Natural killer cell (primary cell): ENCODE measurements at regions not wholly inside any gene's neighbourhood (a gene's known extent, or its start where the extent isn't known, plus 50 kb on each side); places are given as distances from the start of the nearest gene placed in this dataset.

ENCODE experiments used
- ATAC-seq, 3 donors: fragments of 150-1000 bp in 2 of 3; fragments of 200-7000 bp in 1 of 3; cut with Tn5 transposase; 1 replicate in 1 of 3; 2 replicates in 2 of 3; pipeline ENCODE4 v1.10.0; 2021; ENCODE audit warnings: mild to moderate bottlenecking in 2 of 3, moderate library complexity in 2 of 3
- DNase-seq, 2 donors: peaks; one replicate each; pipeline versions ENCODE4 v3.0.0 to v3.0.0-alpha.2; 2013 to 2021; ENCODE audit warnings: mixed read lengths in 1 of 2
- H3K27ac ChIP-seq: one replicate; pipeline ENCODE4 v1.5.1; 2013; ENCODE audit warnings: mild to moderate bottlenecking, low read length
- H3K27me3 ChIP-seq: one replicate; pipeline ENCODE4 v1.6.1; 2013; ENCODE audit warnings: low read length; ENCODE audit not compliant: control insufficient read depth, insufficient read depth
- H3K36me3 ChIP-seq: one replicate; pipeline ENCODE4 v1.6.1; 2013; ENCODE audit warnings: low read length; ENCODE audit not compliant: control insufficient read depth, insufficient read depth
- H3K4me1 ChIP-seq: one replicate; pipeline ENCODE4 v1.6.1; 2013; ENCODE audit warnings: low read length; ENCODE audit not compliant: control insufficient read depth, insufficient read depth
- H3K4me3 ChIP-seq: one replicate; pipeline ENCODE4 v1.5.1; 2013; ENCODE audit warnings: low read length
- H3K9me3 ChIP-seq: one replicate; pipeline ENCODE4 v1.6.1; 2013; ENCODE audit warnings: low read length; ENCODE audit not compliant: control insufficient read depth, insufficient read depth
- H3K27ac Mint-ChIP-seq, 2 donors: one replicate each; pipeline ENCODE4 v1.8.0; 2022; ENCODE audit warnings: mild to moderate bottlenecking in 2 of 2, mixed read lengths in 2 of 2, moderate library complexity in 1 of 2
- H3K27me3 Mint-ChIP-seq, 2 donors: one replicate each; pipeline ENCODE4 v1.8.0; 2022; ENCODE audit warnings: low read depth in 2 of 2, mixed read lengths in 2 of 2
- H3K36me3 Mint-ChIP-seq: one replicate; pipeline ENCODE4 v1.8.0; 2022; ENCODE audit warnings: mixed read lengths
- H3K4me1 Mint-ChIP-seq, 2 donors: one replicate each; pipeline ENCODE4 v1.8.0; 2022; ENCODE audit warnings: mixed read lengths in 2 of 2
- H3K4me3 Mint-ChIP-seq: one replicate; pipeline ENCODE4 v1.8.0; 2022; ENCODE audit warnings: mild to moderate bottlenecking, moderate library complexity, mixed read lengths
- H3K9me3 Mint-ChIP-seq, 2 donors: one replicate each; pipeline ENCODE4 v1.8.0; 2022; ENCODE audit warnings: mixed read lengths in 2 of 2
- WGBS: methylation state at CpG from one replicate; pipeline ENCODE4 v1.1.7; 2013; ENCODE audit warnings: missing lambda C conversion rate; ENCODE audit not compliant: insufficient coverage; 5-methylcytosine and 5-hydroxymethylcytosine counted together
- intact Hi-C: fragments of 100-400 bp; cut with micrococcal nuclease; formaldehyde crosslinking; loops from one replicate; pipeline ENCODE4 v1.14.2; 2022
- TF ChIP-seq, protein P1 (sequence below): fragments of 200-600 bp; IDR thresholded peaks from one replicate; pipeline ENCODE4 v1.8.0; 2022; ENCODE audit warnings: antibody characterized with exemption

DNA sequence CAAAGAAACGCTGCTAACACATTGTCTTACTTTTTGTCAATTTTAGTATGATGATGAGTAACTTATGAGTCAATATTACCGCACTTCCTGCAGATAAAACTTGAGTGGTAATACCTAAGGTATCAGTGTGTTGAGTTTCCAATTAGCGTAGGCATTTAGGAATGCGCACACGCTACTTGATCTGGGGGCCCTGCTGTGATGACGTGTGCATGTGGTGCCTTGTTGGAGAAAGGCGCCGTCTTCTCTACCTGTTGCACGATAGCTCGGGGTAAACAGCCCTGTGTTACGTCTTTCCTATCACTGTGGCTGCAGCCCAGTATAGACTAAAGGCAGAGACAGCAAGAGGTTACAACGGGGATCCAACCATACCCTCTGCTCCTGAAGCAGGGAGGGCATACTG lies 476.8 kb upstream of the ADARB2 start:
- intact Hi-C loops = no loop called here
- Mint-ChIP-seq H3K27me3 (no peaks in the 10 kb centered on the region), H3K4me1 (no peaks in the 10 kb centered on the region), H3K4me3 (no peak overlapping the region), H3K9me3 (peaks cover 0 to 3% of the 10 kb centered on the region in 2 donors), H3K27ac (no peak overlapping the region), H3K36me3 (no peaks in the 10 kb centered on the region)
- H3K4me1 ChIP-seq = no peaks in the 10 kb centered on the region
- H3K27me3 ChIP-seq = no peaks in the 10 kb centered on the region
- ATAC-seq (no peak), DNase-seq (no peak)
- no peak overlapping the region for H3K4me3 ChIP-seq
- WGBS = 90% methylated on average over 12 of the region's 12 CpGs
- no peaks in the 10 kb centered on the region for H3K9me3 ChIP-seq
- no peak overlapping the region for H3K27ac ChIP-seq
- TF ChIP-seq, protein P1, sequence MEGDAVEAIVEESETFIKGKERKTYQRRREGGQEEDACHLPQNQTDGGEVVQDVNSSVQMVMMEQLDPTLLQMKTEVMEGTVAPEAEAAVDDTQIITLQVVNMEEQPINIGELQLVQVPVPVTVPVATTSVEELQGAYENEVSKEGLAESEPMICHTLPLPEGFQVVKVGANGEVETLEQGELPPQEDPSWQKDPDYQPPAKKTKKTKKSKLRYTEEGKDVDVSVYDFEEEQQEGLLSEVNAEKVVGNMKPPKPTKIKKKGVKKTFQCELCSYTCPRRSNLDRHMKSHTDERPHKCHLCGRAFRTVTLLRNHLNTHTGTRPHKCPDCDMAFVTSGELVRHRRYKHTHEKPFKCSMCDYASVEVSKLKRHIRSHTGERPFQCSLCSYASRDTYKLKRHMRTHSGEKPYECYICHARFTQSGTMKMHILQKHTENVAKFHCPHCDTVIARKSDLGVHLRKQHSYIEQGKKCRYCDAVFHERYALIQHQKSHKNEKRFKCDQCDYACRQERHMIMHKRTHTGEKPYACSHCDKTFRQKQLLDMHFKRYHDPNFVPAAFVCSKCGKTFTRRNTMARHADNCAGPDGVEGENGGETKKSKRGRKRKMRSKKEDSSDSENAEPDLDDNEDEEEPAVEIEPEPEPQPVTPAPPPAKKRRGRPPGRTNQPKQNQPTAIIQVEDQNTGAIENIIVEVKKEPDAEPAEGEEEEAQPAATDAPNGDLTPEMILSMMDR = no peak
- H3K36me3 ChIP-seq = no peaks in the 10 kb centered on the region

GRCh38 chr10:2212244-2212834 lies 475.0 kb upstream of the ADARB2 start:
- WGBS = 82% methylated on average over 11 of the region's 11 CpGs
- peaks cover 0 to 3% of the 10 kb centered on the region in 2 donors for H3K9me3 Mint-ChIP-seq
- no peaks in the 10 kb centered on the region for H3K36me3 Mint-ChIP-seq

GRCh38 chr10:2210088-2210487 lies 472.8 kb upstream of the ADARB2 start:
- TF ChIP-seq, protein P1 = no peak
- no peak overlapping the region for H3K4me3 Mint-ChIP-seq
- H3K36me3 ChIP-seq = no peaks in the 10 kb centered on the region
- peaks cover 0 to 3% of the 10 kb centered on the region in 2 donors for H3K9me3 Mint-ChIP-seq
- no peaks in the 10 kb centered on the region for H3K36me3 Mint-ChIP-seq
- no peak overlapping the region for H3K4me3 ChIP-seq
- no peaks in the 10 kb centered on the region for H3K27me3 Mint-ChIP-seq
- H3K9me3 ChIP-seq = no peaks in the 10 kb centered on the region
- H3K4me1 Mint-ChIP-seq = no peaks in the 10 kb centered on the region
- DNase-seq (no peak), ATAC-seq (no peak)
- no peak overlapping the region for H3K27ac ChIP-seq
- H3K27ac Mint-ChIP-seq = no peak overlapping the region
- intact Hi-C loops = no loop called here
- H3K27me3 ChIP-seq = no peaks in the 10 kb centered on the region
- WGBS = 56% methylated on average over 7 of the region's 7 CpGs
- H3K4me1 ChIP-seq = no peaks in the 10 kb centered on the region

More at GRCh38 chr10:2212244-2212834, 475.0 kb upstream of the ADARB2 start:
- Histone ChIP-seq H3K9me3 (no peaks in the 10 kb centered on the region), H3K27ac (no peak overlapping the region), H3K36me3 (no peaks in the 10 kb centered on the region), H3K27me3 (no peaks in the 10 kb centered on the region), H3K4me3 (no peak overlapping the region), H3K4me1 (no peaks in the 10 kb centered on the region)
- Mint-ChIP-seq H3K4me3 (no peak overlapping the region), H3K27me3 (no peaks in the 10 kb centered on the region), H3K27ac (no peak overlapping the region), H3K4me1 (no peaks in the 10 kb centered on the region)
- intact Hi-C loops = no loop called here
- ATAC-seq (no peak), DNase-seq (no peak)
- TF ChIP-seq, protein P1 = no peak

GRCh38 chr10:2208106-2208505 lies 470.8 kb upstream of the ADARB2 start:
- H3K4me1 ChIP-seq = no peaks in the 10 kb centered on the region
- intact Hi-C loops = no loop called here
- TF ChIP-seq, protein P1 = no peak
- no peaks in the 10 kb centered on the region for H3K36me3 Mint-ChIP-seq
- no peaks in the 10 kb centered on the region for H3K27me3 ChIP-seq
- no peaks in the 10 kb centered on the region for H3K36me3 ChIP-seq
- H3K9me3 ChIP-seq = no peaks in the 10 kb centered on the region
- H3K27ac ChIP-seq = no peak overlapping the region
- ATAC-seq = no peak
- no peak overlapping the region for H3K4me3 ChIP-seq
- no peaks in the 10 kb centered on the region for H3K27me3 Mint-ChIP-seq
- H3K4me3 Mint-ChIP-seq = no peak overlapping the region
- 85% methylated on average over 5 of the region's 7 CpGs for WGBS
- no peak for DNase-seq
- peaks cover 2 to 3% of the 10 kb centered on the region in 2 donors for H3K9me3 Mint-ChIP-seq
- H3K27ac Mint-ChIP-seq = no peak overlapping the region
- H3K4me1 Mint-ChIP-seq = no peaks in the 10 kb centered on the region
